ENCODE measurements at regions not wholly inside any gene's neighbourhood (a gene's known extent, or its start where the extent isn't known, plus 50 kb on each side); places are given as distances from the start of the nearest gene placed in this dataset.

DNA sequence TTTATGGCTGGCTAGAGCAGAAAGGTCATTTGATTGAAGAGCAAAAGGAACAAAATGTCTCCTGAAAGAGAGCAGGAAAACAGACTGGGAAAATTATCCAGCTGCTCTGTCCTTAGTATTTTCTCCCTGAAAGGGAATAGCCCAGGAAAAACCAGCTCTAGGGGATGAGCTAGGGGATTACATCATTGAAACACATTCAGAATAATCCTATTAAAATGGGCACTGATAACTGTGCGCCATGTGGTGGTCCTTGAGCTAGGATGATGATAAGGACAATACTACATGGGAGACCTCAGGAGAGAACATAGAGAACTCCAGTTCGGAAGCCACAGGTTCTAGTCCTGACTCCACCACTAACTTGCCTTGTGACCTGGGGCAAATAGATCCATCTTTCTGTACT is 873.8 kb downstream of the TYW1 start:
- DNase-seq (ENCODE audit: low read depth, low spot score) = no peak
- Histone ChIP-seq H3K4me3 (no peak overlapping the region), H3K9me3 (ENCODE audit: low read depth, low read length) (no peaks in the 10 kb centered on the region), H3K36me3 (ENCODE audit: insufficient read depth, low read length) (no peaks in the 10 kb centered on the region), H3K9ac (ENCODE audit: insufficient read length) (no peak overlapping the region), H3K27ac (no peak overlapping the region)
- TF ChIP-seq EZH2 (IDR thresholded peaks at IDR 0.05) (no peak), POLR2AphosphoS5 (IDR thresholded peaks at IDR 0.05; ENCODE audit: borderline replicate concordance, low read depth, low read length) (no peak), FOXP2 (optimal IDR thresholded peaks at IDR 0.05; ENCODE audit: control extremely low read depth, extremely low read length, insufficient read depth) (no peak)

DNA sequence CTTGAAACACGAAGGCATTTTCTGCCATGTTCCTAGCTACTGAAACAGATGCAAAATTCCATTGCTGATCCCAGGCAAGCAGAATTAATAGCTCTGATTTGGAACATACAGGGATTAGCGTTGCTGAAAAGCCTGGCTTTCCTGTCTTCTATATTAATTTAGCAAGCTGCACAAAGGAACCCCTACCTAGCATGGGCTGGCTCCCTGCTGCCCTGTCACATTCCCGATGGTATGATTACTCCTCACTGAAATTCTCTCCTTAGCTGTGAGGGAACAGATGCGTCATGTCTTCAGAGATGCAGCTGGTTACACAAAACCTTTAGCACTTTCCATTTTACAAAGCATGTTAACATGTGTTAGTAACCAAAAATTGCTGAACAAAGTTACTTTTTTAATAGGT is 878.9 kb downstream of the TYW1 start:
- TF ChIP-seq EZH2 (IDR thresholded peaks at IDR 0.05) (no peak), FOXP2 (optimal IDR thresholded peaks at IDR 0.05; ENCODE audit: control extremely low read depth, extremely low read length, insufficient read depth) (no peak)
- DNase-seq (ENCODE audit: low read depth, low spot score) = no peak
- Histone ChIP-seq H3K36me3 (ENCODE audit: insufficient read depth, low read length) (no peaks in the 10 kb centered on the region), H3K27ac (no peak overlapping the region), H3K4me3 (no peak overlapping the region), H3K9me3 (ENCODE audit: low read depth, low read length) (no peaks in the 10 kb centered on the region), H3K9ac (ENCODE audit: insufficient read length) (no peak overlapping the region)

- no peak for DNase-seq (ENCODE audit: low read depth, low spot score)
- H3K36me3 ChIP-seq (ENCODE audit: insufficient read depth, low read length) = no peaks in the 10 kb centered on the region
- no peak overlapping the region for H3K4me3 ChIP-seq
- TF ChIP-seq EZH2 (IDR thresholded peaks at IDR 0.05) = no peak
- TF ChIP-seq POLR2AphosphoS5 (IDR thresholded peaks at IDR 0.05; ENCODE audit: borderline replicate concordance, low read depth, low read length) = no peak
- TF ChIP-seq FOXP2 (optimal IDR thresholded peaks at IDR 0.05; ENCODE audit: control extremely low read depth, extremely low read length, insufficient read depth) = no peak
- no peak overlapping the region for H3K9ac ChIP-seq (ENCODE audit: insufficient read length)
- no peak overlapping the region for H3K27ac ChIP-seq
- no peaks in the 10 kb centered on the region for H3K9me3 ChIP-seq (ENCODE audit: low read depth, low read length)
Measured at GRCh38 chr7:67878808-67879207, 882.2 kb downstream of the TYW1 start.

DNA sequence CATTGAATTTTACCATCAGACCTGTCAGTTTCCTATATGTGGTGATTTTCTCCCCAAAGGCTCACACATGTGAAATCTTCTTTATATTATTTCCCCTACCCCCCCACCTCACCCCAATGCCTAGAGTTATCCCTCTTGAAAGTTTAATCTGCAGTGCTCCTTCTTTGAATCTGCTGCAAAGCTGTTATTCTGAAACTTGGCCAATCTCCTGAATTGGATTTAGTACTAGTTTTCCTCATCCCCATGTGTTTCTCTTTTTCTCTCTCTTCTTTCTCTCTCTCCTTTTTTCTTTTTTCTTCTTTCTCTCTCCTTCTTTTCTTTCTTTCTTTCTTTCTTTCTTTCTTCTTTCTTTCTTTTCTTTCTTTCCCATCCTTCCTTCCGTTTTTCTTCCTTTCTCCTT is 886.2 kb downstream of the TYW1 start:
- Histone ChIP-seq H3K36me3 (ENCODE audit: insufficient read depth, low read length) (no peaks in the 10 kb centered on the region), H3K4me3 (no peak overlapping the region), H3K9ac (ENCODE audit: insufficient read length) (no peak overlapping the region), H3K9me3 (ENCODE audit: low read depth, low read length) (no peaks in the 10 kb centered on the region), H3K27ac (no peak overlapping the region)
- DNase-seq (ENCODE audit: low read depth, low spot score) = no peak
- TF ChIP-seq FOXP2 (optimal IDR thresholded peaks at IDR 0.05; ENCODE audit: control extremely low read depth, extremely low read length, insufficient read depth) = no peak
- TF ChIP-seq POLR2AphosphoS5 (IDR thresholded peaks at IDR 0.05; ENCODE audit: borderline replicate concordance, low read depth, low read length) = no peak
- no peak for TF ChIP-seq EZH2 (IDR thresholded peaks at IDR 0.05)

DNA sequence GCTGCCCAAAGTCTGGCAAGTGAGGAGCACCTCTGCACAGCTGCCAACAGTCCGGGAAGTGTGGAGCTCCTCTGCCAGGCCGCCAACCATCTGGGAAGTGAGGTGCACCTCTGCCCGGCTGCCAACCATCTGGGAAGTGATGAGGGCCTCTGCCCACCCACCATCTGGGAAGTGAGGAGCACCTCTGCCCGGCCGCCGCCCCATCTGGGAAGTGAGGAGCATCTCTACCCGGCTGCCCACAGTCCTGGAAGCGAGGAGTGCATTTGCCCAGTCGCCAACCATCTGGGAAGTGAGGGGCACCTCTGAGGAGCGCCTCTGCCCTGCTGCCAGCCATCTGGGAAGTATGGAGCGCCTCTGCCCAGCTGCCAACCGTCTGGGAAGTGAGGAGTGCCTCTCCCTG is 893.7 kb downstream of the TYW1 start:
- Histone ChIP-seq H3K9me3 (ENCODE audit: low read depth, low read length) (no peaks in the 10 kb centered on the region), H3K36me3 (ENCODE audit: insufficient read depth, low read length) (no peaks in the 10 kb centered on the region), H3K27ac (no peak overlapping the region), H3K4me3 (no peak overlapping the region), H3K9ac (ENCODE audit: insufficient read length) (no peak overlapping the region)
- DNase-seq (ENCODE audit: low read depth, low spot score) = no peak
- TF ChIP-seq FOXP2 (optimal IDR thresholded peaks at IDR 0.05; ENCODE audit: control extremely low read depth, extremely low read length, insufficient read depth) (no peak), POLR2AphosphoS5 (IDR thresholded peaks at IDR 0.05; ENCODE audit: borderline replicate concordance, low read depth, low read length) (no peak), EZH2 (IDR thresholded peaks at IDR 0.05) (no peak)

- H3K36me3 ChIP-seq (ENCODE audit: insufficient read depth, low read length) = no peaks in the 10 kb centered on the region
- no peak overlapping the region for H3K27ac ChIP-seq
- H3K4me3 ChIP-seq = no peak overlapping the region
- no peaks in the 10 kb centered on the region for H3K9me3 ChIP-seq (ENCODE audit: low read depth, low read length)
- TF ChIP-seq FOXP2 (optimal IDR thresholded peaks at IDR 0.05; ENCODE audit: control extremely low read depth, extremely low read length, insufficient read depth) (no peak), POLR2AphosphoS5 (IDR thresholded peaks at IDR 0.05; ENCODE audit: borderline replicate concordance, low read depth, low read length) (no peak), EZH2 (IDR thresholded peaks at IDR 0.05) (no peak)
- no peak for DNase-seq (ENCODE audit: low read depth, low spot score)
- H3K9ac ChIP-seq (ENCODE audit: insufficient read length) = no peak overlapping the region
Measured at GRCh38 chr7:67894746-67895145, 898.1 kb downstream of the TYW1 start.

GRCh38 chr7:67896721-67897120 is 900.1 kb downstream of the TYW1 start:
- no peak for TF ChIP-seq POLR2AphosphoS5 (IDR thresholded peaks at IDR 0.05; ENCODE audit: borderline replicate concordance, low read depth, low read length)
- no peak for TF ChIP-seq FOXP2 (optimal IDR thresholded peaks at IDR 0.05; ENCODE audit: control extremely low read depth, extremely low read length, insufficient read depth)
- no peak for TF ChIP-seq EZH2 (IDR thresholded peaks at IDR 0.05)
- Histone ChIP-seq H3K36me3 (ENCODE audit: insufficient read depth, low read length) (no peaks in the 10 kb centered on the region), H3K27ac (no peak overlapping the region), H3K9ac (ENCODE audit: insufficient read length) (no peak overlapping the region), H3K4me3 (no peak overlapping the region), H3K9me3 (ENCODE audit: low read depth, low read length) (no peaks in the 10 kb centered on the region)
- DNase-seq (ENCODE audit: low read depth, low spot score) = no peak

DNA sequence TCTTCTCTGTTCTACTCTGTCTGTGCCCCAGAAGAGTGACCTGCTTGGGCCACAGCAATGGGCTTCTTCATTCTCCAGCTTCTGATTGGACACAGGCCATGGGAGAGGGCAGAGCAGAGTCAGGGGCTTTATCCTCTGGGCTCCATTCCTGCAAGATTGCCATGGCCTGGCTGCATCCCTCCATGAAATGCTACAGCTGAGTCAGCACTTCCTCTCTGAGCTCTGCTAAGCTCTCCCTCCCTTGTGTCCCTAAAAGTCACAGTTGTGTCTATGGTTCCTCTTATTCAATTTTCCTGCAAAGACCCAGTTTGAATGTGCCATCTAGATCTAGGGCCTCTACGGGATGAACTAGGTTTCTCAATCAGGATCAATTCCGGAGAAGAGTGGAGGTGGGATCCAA is 903.8 kb downstream of the TYW1 start:
- TF ChIP-seq POLR2AphosphoS5 (IDR thresholded peaks at IDR 0.05; ENCODE audit: borderline replicate concordance, low read depth, low read length) (no peak), FOXP2 (optimal IDR thresholded peaks at IDR 0.05; ENCODE audit: control extremely low read depth, extremely low read length, insufficient read depth) (no peak), EZH2 (IDR thresholded peaks at IDR 0.05) (no peak)
- no peak overlapping the region for H3K9ac ChIP-seq (ENCODE audit: insufficient read length)

GRCh38 chr7:67901808-67902480 is 905.3 kb downstream of the TYW1 start:
- Histone ChIP-seq H3K36me3 (ENCODE audit: insufficient read depth, low read length) (no peaks in the 10 kb centered on the region), H3K9me3 (ENCODE audit: low read depth, low read length) (no peaks in the 10 kb centered on the region), H3K27ac (no peak overlapping the region), H3K9ac (ENCODE audit: insufficient read length) (no peak overlapping the region), H3K4me3 (no peak overlapping the region)
- no peak for DNase-seq (ENCODE audit: low read depth, low spot score)
- TF ChIP-seq EZH2 (IDR thresholded peaks at IDR 0.05) (no peak), POLR2AphosphoS5 (IDR thresholded peaks at IDR 0.05; ENCODE audit: borderline replicate concordance, low read depth, low read length) (no peak), FOXP2 (optimal IDR thresholded peaks at IDR 0.05; ENCODE audit: control extremely low read depth, extremely low read length, insufficient read depth) (no peak)

More for the DNA sequence above, 903.8 kb downstream of the TYW1 start:
- Histone ChIP-seq H3K36me3 (ENCODE audit: insufficient read depth, low read length) (no peaks in the 10 kb centered on the region), H3K9me3 (ENCODE audit: low read depth, low read length) (no peaks in the 10 kb centered on the region), H3K4me3 (no peak overlapping the region), H3K27ac (no peak overlapping the region)
- DNase-seq (ENCODE audit: low read depth, low spot score) = no peak
